ENCODE measurements at regions not wholly inside any gene's neighbourhood (a gene's known extent, or its start where the extent isn't known, plus 50 kb on each side); places are given as distances from the start of the nearest gene placed in this dataset.

GRCh38 chr18:8936619-8937018, 165.9 kb upstream of the NDUFV2 start:
- DNase-seq (peak in 2 of 5 donors; percentile 50 to 57), FAIRE-seq (no peak)
- Histone ChIP-seq H3K27me3 (ENCODE audit: control insufficient read depth, insufficient read depth, low read length) (no peaks in the 10 kb centered on the region), H3K9ac (ENCODE audit: low read length in 3 of 3) (no peak overlapping the region), H3K27ac (ENCODE audit: low read depth in 2 of 2, low read length in 2 of 2) (no peak overlapping the region), H3K9me3 (ENCODE audit: control insufficient read depth in 2 of 3, insufficient read depth in 1 of 3, low read length in 3 of 3) (no peaks in the 10 kb centered on the region), H3K36me3 (ENCODE audit: control insufficient read depth in 2 of 3, insufficient read depth in 3 of 3, low read length in 3 of 3) (no peaks in the 10 kb centered on the region), H3K4me3 (ENCODE audit: low read length in 3 of 3) (no peak overlapping the region), H3K4me1 (ENCODE audit: control insufficient read depth in 2 of 3, insufficient read depth in 2 of 3, low read depth in 1 of 3, low read length in 3 of 3) (peaks cover 0 to 9% (median 0%) of the 10 kb centered on the region in 3 donors)
- TF ChIP-seq CTCF (IDR thresholded peaks at IDR 0.05; ENCODE audit: borderline replicate concordance, extremely low read depth, insufficient read depth), result no peak
- intact Hi-C loops (cut with DNase I), result no loop called here

GRCh38 chr18:8937160-8938094, 165.1 kb upstream of the NDUFV2 start:
- Histone ChIP-seq H3K4me3 (ENCODE audit: low read length in 3 of 3) (no peak overlapping the region), H3K27ac (ENCODE audit: low read depth in 2 of 2, low read length in 2 of 2) (no peak overlapping the region), H3K9me3 (ENCODE audit: control insufficient read depth in 2 of 3, insufficient read depth in 1 of 3, low read length in 3 of 3) (no peaks in the 10 kb centered on the region), H3K36me3 (ENCODE audit: control insufficient read depth in 2 of 3, insufficient read depth in 3 of 3, low read length in 3 of 3) (no peaks in the 10 kb centered on the region), H3K9ac (ENCODE audit: low read length in 3 of 3) (no peak overlapping the region), H3K27me3 (ENCODE audit: control insufficient read depth, insufficient read depth, low read length) (no peaks in the 10 kb centered on the region), H3K4me1 (ENCODE audit: control insufficient read depth in 2 of 3, insufficient read depth in 2 of 3, low read depth in 1 of 3, low read length in 3 of 3) (peaks cover 0 to 9% (median 0%) of the 10 kb centered on the region in 3 donors)
- no peak for TF ChIP-seq CTCF (IDR thresholded peaks at IDR 0.05; ENCODE audit: borderline replicate concordance, extremely low read depth, insufficient read depth)
- FAIRE-seq (no peak), DNase-seq (peak in 3 of 5 donors; percentile 32 to 80 (median 79))
- intact Hi-C loops (cut with DNase I), result no loop called here

GRCh38 chr18:8938817-8939216, 163.7 kb upstream of the NDUFV2 start:
- DNase-seq (peak in 1 of 5 donors; percentile 29), FAIRE-seq (no peak)
- no peak overlapping the region for H3K4me3 ChIP-seq (ENCODE audit: low read length in 3 of 3)
- H3K9ac ChIP-seq (ENCODE audit: low read length in 3 of 3), result no peak overlapping the region
- H3K27ac ChIP-seq (ENCODE audit: low read depth in 2 of 2, low read length in 2 of 2), result no peak overlapping the region
- intact Hi-C loops (cut with DNase I), result no loop called here
- peaks cover 0 to 9% (median 0%) of the 10 kb centered on the region in 3 donors for H3K4me1 ChIP-seq (ENCODE audit: control insufficient read depth in 2 of 3, insufficient read depth in 2 of 3, low read depth in 1 of 3, low read length in 3 of 3)
- no peaks in the 10 kb centered on the region for H3K27me3 ChIP-seq (ENCODE audit: control insufficient read depth, insufficient read depth, low read length)
- H3K36me3 ChIP-seq (ENCODE audit: control insufficient read depth in 2 of 3, insufficient read depth in 3 of 3, low read length in 3 of 3), result no peaks in the 10 kb centered on the region
- H3K9me3 ChIP-seq (ENCODE audit: control insufficient read depth in 2 of 3, insufficient read depth in 1 of 3, low read length in 3 of 3), result no peaks in the 10 kb centered on the region
- no peak for TF ChIP-seq CTCF (IDR thresholded peaks at IDR 0.05; ENCODE audit: borderline replicate concordance, extremely low read depth, insufficient read depth)
